Kidney capillary endothelial cell (primary cell): ENCODE measurements at regions not wholly inside any gene's neighbourhood (a gene's known extent, or its start where the extent isn't known, plus 50 kb on each side); places are given as distances from the start of the nearest gene placed in this dataset.

Source experiments
- DNase-seq: peaks from one replicate; pipeline ENCODE4 v3.0.0-alpha.2; 2018; ENCODE audit warnings: low spot score

DNA sequence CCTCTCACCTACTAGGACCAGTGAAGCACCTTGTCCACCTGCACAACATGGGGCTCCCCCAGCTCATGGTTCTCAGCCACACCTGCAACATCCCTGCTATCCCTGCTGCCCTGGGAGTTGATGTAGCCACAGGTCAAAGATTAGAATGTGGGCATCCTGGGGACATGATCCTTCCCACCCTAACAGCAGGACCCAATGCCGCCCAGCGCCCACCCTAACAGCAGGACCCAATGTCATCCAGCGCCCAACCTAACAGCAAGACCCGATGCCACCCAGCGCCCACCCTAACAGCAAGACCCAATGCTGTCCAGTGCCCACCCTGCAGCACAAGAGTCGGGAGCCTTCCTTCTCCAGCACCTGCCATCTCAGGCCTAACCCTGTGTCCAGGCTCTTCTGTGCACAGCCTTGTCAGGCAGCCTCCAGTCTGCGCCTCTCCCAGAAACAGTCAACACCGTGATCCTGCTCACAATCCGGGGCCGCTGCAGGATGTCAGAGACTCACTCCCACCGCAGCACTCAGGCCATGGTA lies 237.3 kb upstream of the SALL3 start:
- no peak for DNase-seq

DNA sequence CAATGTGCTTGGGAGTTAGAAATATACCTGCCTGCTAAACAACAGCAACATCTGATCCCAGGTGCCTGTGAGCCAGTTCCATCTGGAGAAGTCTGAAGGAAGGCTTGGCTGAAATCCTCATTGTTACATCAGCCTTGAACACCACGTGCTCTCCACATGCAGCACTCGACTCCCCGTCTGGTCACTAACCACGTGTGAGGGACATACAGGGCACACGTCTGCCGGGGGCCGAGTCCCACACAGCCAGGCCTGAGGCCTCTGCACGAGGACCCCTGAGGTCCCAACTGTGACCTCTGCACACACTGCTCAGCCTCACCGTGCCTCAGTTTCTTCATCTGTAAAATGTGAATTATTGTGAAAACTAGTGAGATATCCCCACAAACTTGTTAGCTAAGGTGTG lies 236.5 kb upstream of the SALL3 start:
- DNase-seq: no peak

DNA sequence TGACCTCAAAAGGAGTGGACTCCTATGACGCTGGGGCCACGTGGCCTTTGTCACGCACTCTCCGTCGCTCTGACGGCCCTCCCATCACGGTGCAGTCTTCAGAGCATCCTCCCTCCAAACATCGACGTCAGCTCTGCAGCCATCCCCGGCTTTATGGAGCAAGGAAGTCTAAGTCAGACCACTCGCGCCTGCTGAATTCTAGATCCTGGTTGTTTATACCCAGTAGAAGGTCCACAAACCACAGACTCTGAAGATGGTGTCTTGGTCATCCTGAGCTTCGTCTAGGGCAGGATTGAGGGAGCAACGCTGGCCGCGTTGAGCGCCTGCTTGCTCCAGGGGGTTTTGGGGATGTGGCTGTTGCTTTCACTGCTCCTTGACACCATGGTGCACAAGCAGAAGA lies 228.0 kb upstream of the SALL3 start:
- no peak for DNase-seq

DNA sequence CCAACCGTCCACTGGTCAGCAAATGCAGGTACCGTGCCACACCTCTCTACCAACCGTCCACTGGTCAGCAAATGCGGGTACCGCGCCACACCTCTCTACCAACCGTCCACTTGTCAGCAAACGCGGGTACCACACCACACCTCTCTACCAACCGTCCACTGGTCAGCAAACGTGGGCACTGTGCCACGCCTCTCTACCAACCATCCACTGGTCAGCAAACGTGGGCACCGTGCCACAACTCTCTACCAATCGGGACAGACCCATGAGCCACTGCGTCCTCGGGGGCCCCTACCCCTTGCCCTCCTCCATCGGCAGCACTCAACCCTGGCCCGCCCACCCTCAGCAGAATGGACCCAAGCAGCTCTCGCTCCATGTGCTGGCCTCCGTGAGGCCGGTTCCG lies 226.4 kb upstream of the SALL3 start:
- DNase-seq: no peak

DNA sequence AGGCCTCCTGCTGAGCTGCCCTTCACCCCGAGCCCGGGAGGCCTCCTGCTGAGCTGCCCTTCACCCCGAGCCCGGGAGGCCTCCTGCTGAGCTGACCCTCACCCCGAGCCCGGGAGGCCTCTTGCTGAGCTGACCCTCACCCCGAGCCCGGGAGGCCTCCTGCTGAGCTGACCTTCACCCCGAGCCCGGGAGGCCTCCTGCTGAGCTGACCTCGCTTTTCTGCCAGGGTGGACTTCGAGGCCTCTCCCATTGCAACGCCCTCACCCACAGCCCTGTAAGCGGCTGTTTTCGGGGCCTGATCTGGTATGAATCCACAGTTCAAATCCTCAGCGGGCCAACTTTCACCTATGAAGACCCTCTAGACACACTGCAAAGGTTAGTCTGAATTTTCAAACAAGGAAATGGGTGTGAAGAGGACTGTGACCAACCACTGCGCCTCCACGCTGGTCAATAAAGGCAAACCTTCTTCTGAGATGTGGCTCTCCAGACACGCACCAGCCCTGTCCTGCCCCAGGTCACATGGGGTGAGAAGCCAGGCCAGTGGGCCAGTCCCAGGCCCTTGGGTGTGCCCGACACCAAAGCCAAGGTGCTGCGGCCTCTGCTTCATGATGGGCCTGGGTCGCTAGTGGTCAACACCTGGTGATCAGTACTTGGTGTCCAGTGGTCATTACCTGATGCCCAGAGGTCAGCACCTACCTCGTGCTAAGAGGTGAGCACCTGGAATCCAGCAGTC lies 225.1 kb upstream of the SALL3 start:
- no peak for DNase-seq

DNA sequence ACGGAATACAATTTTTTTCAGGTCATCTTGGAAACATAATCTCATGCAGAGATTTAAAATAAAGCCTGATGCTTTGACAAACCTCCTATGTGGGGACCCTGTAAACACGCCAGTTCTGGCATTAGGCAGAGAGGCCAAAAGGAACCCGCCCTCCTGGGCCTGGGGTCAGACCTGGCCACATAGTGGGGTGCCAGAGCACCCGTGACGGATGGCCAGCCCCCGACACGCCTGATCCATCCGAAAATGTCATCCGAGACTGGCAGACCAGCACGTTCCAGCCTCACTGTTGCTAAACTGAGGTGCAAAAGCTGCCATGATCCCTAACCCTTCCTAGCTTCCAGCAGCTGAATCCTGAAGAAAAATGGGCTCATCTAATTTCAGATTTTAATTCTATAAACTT lies 222.6 kb upstream of the SALL3 start:
- DNase-seq: no peak

DNA sequence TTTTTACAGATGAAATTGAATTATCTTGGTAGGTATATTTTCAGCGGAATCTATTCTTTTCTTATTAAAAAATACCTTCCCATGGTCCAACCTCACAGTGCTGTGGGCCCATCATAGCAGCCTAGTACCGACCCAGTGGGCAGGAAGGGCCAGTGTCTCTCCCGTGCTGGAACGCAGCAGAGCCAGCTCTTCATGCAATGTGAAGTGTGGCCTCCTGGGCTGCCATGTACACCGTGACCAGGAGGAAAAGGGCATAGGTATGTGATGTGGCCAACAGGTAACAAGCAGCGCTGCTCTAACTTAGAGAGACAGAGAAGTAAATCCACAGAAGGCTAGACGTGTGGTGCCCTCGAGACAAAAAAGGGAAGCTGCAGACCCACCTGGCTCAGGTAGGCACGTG lies 221.1 kb upstream of the SALL3 start:
- no peak for DNase-seq

DNA sequence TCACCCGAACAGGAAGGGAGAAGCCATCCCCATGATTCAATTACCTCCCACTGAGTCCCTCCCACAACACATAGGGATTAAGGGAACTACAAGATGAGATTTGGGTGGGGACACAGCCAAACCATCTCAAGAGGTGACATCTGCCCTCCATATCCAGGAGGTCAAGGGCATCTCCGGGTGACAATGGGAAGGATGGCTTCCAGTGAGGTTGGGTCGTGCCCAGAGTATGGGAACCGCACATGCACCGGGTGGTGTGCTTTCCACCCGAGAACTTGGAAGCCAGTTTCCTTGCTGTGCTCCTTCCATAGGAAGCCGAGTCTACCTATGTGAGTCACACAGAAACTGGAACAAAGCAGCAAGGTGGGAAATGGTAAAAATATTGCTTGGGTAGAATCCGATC lies 216.9 kb upstream of the SALL3 start:
- no peak for DNase-seq

DNA sequence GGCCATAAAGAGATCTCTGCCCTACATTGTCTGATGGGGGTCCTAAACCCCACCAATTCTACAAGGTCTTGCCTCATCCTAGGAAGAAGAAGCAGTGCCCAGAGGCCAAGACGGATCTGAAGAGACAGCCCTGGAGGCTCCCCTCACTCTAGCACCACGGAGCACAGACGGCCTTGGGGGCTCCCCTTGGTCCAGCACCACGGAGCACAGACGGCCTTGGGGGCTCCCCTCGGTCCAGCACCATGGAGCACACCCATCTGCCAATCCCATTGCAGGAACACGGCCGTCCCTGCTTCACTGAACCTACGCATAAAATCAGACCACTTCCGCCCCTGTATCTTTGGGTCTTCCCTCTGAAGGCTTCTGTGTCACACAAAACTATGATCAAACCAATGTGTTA lies 215.1 kb upstream of the SALL3 start:
- no peak for DNase-seq

DNA sequence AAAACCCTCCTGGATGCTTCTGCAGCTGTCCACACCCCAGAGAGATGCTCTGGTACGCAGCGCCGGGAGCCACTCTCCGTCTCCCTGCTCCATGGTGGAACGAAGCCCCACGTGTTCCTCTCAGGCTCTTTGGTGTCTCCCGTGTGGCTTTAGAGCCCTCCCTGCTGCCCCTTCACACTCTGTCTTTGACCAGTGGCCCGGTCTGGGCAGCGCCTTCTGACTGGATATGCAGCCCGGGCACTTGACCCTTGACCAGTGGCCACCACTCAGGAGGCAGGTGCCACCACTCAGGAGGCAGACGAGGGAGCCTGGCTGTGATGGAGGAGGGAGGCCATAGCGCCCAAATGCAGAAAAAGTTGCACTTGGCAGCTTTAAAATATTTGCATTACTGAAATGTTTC lies 214.5 kb upstream of the SALL3 start:
- DNase-seq: no peak

DNA sequence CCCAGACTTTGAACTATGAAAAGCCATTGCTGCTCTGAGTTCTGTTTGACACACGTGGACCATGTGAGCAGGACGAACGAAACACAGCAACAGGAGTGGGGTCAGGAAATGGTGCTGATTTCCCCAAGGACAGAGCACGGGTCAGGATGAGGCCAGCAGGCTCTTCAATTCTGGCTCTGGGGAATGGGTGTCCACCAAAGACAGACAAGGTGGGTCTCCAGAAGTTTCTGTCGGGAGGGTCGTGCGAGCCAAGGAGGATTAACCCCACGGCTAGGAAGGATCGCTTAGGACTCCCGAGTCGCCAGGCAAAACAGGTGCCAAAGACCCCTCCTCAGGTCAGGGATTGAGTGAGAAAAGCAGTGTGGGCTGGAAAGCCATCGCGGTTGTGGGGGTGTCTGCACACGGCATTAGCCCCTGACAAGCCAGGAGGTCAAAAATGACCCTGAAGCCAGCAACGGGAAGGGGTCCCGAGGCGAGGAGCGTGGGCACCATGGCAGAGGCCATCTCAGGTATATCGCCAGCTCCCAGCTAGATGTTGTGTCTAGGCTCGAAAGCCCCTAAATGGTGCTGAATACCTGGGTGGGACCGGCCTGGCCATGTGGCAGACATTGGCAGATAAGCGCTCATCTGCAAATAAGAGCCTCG lies 213.9 kb upstream of the SALL3 start:
- DNase-seq: no peak

DNA sequence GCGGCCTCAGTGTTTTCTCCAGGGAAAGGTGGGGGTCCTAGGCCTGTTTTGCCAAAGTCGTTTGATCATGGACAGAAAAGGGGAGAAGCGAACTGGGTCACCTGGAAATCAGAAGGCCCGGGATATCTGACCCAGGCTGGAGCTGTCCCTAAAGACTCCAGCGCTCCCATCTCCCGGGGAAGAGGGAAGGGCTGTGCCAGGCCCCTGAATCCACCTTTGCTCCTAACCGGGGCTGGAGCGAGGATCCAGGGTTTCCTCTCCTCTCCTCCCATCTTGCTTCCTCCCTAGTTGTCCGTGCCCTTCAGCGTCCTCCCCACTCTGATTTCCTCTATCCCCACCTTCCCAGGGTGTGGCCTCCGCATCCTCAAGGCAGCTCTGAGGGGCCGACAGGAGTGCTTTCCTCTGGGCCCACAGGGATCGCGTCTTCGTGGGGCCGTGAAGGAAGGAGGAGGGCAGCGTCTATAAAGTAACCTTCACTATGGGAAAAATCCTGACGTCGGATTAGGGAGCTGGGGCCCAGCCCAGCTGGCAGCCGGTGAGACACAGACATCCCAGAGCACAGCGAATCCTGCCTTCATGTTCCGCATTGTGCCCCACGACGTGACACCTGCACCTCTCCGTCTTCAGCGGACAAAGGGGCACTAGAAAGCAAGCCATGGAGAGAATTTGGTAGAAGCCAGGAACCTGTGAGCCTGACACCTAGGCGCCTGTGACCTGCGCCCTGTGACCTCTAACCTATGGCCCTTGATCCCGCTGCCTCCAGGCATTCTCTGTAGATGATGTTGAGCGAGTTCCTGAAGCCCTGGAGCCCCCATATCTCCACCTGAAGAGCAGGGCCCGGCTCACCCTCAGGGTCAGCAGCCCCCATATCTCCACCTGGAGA lies 212.7 kb upstream of the SALL3 start:
- no peak for DNase-seq

DNA sequence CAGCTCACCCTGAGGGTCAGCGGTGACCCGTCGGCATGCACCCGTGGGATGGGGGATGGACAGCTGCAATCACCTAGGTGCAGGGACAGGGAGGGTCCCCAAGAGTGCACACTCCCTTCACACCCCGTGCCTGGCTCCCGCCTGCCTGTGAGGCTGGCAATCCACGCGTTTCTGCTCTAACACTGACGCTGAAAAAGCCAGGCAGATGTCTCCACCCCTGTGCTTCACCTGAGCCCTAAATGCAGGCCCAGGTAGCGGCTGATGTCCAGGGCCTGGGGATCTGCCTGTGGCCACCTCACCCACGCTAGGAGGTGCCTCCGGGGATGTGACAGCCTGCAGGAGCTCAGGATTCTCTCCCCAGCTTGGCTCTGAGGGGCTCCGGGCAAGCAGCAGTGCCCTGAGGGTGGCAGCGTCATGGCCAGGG lies 212.0 kb upstream of the SALL3 start:
- no peak for DNase-seq

DNA sequence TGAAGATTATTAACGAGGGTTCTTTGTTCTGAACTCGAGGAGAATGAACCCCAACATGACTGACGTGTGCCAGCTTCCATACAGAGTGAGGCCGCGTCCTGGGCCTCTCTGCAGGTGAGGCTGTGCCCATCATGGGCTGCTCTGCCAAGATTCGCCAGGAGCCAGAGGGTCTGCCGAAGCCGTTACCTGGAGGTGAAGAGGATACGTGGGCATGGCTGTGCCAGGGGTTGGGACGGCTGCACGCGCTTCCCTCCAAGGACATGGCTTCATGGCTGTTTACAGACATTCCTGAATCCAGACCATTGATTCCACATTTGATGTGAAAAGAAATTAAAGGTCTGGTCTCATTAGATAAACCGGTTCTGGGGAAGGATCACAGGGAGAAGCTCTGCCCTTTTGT lies 211.4 kb upstream of the SALL3 start:
- DNase-seq: no peak

DNA sequence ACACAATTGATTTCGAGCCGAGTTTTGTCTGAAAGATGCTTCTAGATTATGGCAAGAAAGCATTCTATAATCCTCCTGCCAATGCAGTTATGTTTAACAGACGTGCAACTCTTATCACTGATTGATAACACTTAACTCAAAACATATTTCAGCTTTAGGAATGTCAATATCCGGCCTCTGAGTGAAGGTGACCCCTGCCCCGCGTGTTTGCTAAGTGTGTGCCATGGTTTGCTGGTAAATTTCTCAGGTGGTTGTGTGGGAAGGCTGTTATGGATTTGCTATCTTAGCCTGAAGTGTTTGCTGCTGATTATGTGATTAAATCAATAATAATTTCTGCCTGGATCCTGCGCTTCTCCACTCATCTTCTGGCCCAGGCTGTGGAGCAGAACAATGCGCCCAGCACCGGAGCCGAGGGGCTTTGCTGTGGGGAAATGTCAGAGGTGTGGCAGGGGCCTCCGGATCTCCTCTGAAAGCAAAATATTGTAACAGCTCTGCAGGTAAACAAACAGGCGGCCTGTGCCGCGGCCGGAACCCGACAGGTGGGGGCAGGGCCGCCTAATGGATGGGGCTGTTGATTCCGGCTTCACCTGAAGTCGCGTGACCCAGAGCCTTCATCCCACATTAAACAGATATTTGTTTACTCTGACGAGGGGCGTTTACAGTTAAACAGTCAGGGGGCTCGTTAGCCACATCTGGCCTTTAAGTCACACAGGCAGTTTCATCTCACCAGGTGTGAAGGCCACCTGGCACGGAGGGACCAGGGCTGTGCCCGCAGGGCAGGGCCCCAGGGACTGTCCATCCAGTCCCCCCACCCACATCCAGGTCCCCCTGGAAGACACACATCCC lies 210.7 kb upstream of the SALL3 start:
- no peak for DNase-seq

DNA sequence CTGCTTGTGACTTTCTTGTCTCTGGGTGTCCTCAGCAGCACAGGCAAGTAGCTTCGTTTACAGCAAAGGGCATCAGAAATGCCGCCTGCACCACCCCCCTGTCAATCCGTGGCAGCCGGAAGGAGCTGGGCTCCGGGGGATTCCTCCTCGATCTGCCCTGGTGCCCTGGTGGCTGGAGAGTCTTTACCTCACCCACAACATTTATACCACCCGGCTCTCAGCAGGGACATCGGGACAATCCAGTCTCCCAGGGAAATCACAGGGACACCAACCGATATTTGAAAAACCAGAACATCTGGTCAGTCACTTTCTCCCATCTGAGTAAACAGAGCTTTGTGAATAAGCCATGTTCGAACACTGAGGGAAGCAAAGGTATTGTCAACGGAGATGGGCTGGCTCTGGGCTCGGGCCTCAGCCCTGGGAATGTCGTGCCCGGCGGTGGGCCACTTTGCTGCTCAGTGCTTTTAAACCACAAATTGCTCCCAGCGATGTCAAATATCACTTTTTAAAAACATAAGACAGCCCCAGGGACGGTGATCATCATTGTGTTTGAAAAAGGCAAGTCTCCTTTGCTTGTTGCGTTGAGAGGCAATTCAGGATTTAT lies 210.0 kb upstream of the SALL3 start:
- no peak for DNase-seq

DNA sequence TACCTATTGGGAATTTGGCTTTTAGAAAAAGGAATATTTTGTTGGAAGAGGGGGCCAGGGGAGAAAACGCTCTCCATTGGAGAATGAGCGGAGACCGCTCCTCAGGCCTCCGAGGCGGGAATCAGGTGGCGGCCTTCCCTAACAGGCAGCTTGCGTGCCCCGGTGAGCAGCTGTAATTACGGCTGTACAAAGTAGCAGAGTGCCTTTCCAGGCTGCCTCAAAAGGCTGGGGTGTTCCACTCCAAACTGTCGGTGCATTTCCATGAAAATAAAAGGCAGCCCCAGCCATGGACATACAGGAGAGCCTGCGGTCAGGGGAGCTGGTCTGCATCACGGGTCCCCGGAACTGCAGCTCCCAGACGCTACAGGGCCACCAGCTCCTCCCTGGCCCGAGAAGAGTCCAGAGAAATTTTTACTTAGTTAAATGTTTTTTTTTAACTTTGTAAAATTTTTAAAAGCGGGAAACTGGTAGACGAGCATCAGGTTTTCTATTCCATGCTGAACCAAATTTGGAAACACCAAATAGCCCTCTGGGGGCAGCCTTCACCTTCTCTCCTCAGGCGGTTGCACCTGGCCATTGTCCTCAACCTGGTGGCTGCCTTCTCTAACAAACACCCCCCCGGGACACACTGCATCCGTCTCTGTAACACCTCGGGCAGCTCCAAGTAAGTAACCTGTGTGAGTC lies 209.3 kb upstream of the SALL3 start:
- DNase-seq: no peak

DNA sequence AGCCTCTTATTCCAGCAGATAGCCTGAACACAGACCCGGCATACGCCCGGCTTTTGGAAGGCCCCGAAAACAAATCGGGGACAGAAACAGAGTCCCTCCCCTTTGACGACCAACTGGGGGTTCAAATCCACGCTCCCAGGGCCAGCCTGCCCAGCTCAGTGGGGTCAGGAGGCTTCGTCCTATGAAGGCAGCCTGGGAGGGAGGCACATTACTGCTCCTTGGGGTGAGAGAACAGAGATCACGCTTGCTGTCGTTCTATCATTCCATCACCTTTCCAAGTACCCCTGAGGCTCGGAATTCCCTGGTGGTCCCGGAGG lies 208.8 kb upstream of the SALL3 start:
- DNase-seq: no peak

DNA sequence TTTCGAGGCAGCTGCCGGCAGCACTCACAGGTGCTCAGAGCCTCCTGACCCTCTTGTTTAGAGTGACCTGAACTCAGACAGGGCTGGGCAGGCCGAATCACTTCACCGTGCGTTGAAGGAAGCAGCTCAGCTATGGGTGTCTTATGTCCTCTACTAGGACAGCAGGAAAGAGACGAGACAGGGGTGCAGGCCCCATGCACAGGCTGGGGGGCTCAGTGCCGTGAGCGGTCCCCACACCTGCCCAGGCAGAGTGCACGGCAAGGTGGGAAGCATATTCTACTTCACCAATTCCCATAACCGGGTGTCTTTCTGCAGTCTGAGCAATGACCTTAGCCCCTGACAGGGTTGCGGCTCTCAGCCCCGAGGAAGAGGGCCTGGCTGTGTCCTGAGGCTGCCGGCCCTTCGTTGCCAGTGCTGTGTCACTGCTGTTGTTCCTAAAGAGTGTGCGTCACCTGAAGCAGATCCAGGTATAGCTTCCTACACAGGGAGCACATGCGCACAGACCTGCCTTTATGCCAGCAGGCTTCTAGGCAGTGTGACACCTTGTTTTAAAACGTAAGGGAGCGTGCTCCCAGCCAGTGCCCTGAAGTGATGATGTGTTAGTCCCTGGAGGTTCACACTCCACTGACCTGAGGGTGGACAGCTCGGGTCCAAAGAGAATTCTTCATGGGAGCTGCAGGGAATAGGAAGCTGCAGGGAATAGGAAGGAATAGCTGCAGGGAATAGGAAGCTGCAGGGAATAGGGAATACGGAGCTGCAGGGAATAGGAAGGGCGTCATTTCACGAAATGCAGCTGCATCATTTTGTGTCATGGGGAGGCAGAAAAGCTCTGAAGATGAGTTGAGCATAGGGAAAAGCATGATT lies 207.9 kb upstream of the SALL3 start:
- no peak for DNase-seq
